GM12875 (cell line): ENCODE measurements at regions not wholly inside any gene's neighbourhood (a gene's known extent, or its start where the extent isn't known, plus 50 kb on each side); places are given as distances from the start of the nearest gene placed in this dataset.

ENCODE experiments used
- H3K4me3 ChIP-seq: one replicate; pipeline ENCODE4 v1.5.1; 2011; ENCODE audit warnings: low read depth, low read length, control low read depth
- CTCF ChIP-seq: IDR thresholded peaks from 2 replicates; pipeline ENCODE4 v1.5.1; 2011; ENCODE audit warnings: low read depth, mild to moderate bottlenecking, control low read depth, inconsistent platforms, low read length, moderate library complexity, borderline replicate concordance; ENCODE audit not compliant: insufficient read depth

GRCh38 chr3:163914567-163914966 is 1163.7 kb downstream of the SI start:
- H3K4me3 ChIP-seq, result no peak overlapping the region
- no peak for TF ChIP-seq CTCF

- H3K4me3 ChIP-seq, result no peak overlapping the region
- TF ChIP-seq CTCF, result no peak
Measured at GRCh38 chr3:163891771-163892170, 1186.5 kb downstream of the SI start.

- TF ChIP-seq CTCF, result no peak
- no peak overlapping the region for H3K4me3 ChIP-seq
Measured at GRCh38 chr3:163890661-163891060, 1187.6 kb downstream of the SI start.

GRCh38 chr3:163879172-163879571 is 1199.1 kb downstream of the SI start:
- no peak overlapping the region for H3K4me3 ChIP-seq
- no peak for TF ChIP-seq CTCF

- TF ChIP-seq CTCF, result no peak
- H3K4me3 ChIP-seq, result no peak overlapping the region
Measured at GRCh38 chr3:163878396-163878795, 1199.9 kb downstream of the SI start.

- no peak overlapping the region for H3K4me3 ChIP-seq
- TF ChIP-seq CTCF, result no peak
Measured at GRCh38 chr3:163877805-163878204, 1200.5 kb downstream of the SI start.

GRCh38 chr3:163863146-163863545 is 1215.2 kb downstream of the SI start:
- H3K4me3 ChIP-seq, result no peak overlapping the region
- no peak for TF ChIP-seq CTCF
